ENCODE measurements at regions not wholly inside any gene's neighbourhood (a gene's known extent, or its start where the extent isn't known, plus 50 kb on each side); places are given as distances from the start of the nearest gene placed in this dataset.
"Not testable (repeated sequence)": the region's sequence is repeated elsewhere in the genome, so short reads cannot be mapped to it uniquely, and the experiment has no call there.

- Mint-ChIP-seq H3K4me1 (ENCODE audit: low read depth) (no peaks in the 10 kb centered on the region), H3K27me3 (ENCODE audit: low read depth) (peaks cover 35% of the 10 kb centered on the region), H3K9me3 (ENCODE audit: low read depth) (peaks cover 10% of the 10 kb centered on the region), H3K36me3 (ENCODE audit: low read depth) (peaks cover 4% of the 10 kb centered on the region), H3K27ac (ENCODE audit: unreplicated experiment) (no peak overlapping the region), H3K4me3 (ENCODE audit: unreplicated experiment) (no peak overlapping the region)
- TF ChIP-seq CTCF (IDR thresholded peaks at IDR 0.05), result no peak
- DNase-seq (ENCODE audit: low spot score), result no peak
These were observed 132.1 kb downstream of the TFCP2L1 start for GRCh38 chr2:121152861-121153260.

- Mint-ChIP-seq H3K9me3 (ENCODE audit: low read depth) (peaks cover 14% of the 10 kb centered on the region), H3K4me1 (ENCODE audit: low read depth) (no peaks in the 10 kb centered on the region), H3K36me3 (ENCODE audit: low read depth) (peaks cover 8% of the 10 kb centered on the region), H3K27ac (ENCODE audit: unreplicated experiment) (no peak overlapping the region), H3K4me3 (ENCODE audit: unreplicated experiment) (no peak overlapping the region), H3K27me3 (ENCODE audit: low read depth) (peaks cover 35% of the 10 kb centered on the region)
- no peak for TF ChIP-seq CTCF (IDR thresholded peaks at IDR 0.05)
- no peak for DNase-seq (ENCODE audit: low spot score)
These were observed 131.5 kb downstream of the TFCP2L1 start for GRCh38 chr2:121153516-121153915.

- no peak for DNase-seq (ENCODE audit: low spot score)
- no peak overlapping the region for H3K27ac Mint-ChIP-seq (ENCODE audit: unreplicated experiment)
- peaks cover 18% of the 10 kb centered on the region for H3K27me3 Mint-ChIP-seq (ENCODE audit: low read depth)
- H3K4me1 Mint-ChIP-seq (ENCODE audit: low read depth), result peaks cover 11% of the 10 kb centered on the region
- H3K9me3 Mint-ChIP-seq (ENCODE audit: low read depth), result peaks cover 18% of the 10 kb centered on the region
- H3K36me3 Mint-ChIP-seq (ENCODE audit: low read depth), result peaks cover 8% of the 10 kb centered on the region
- no peak for TF ChIP-seq CTCF (IDR thresholded peaks at IDR 0.05)
- H3K4me3 Mint-ChIP-seq (ENCODE audit: unreplicated experiment), result no peak overlapping the region
These were observed 129.4 kb downstream of the TFCP2L1 start for GRCh38 chr2:121155502-121156056.

- not testable (repeated sequence) for DNase-seq (ENCODE audit: low spot score); H3K36me3 Mint-ChIP-seq (ENCODE audit: low read depth); H3K27ac Mint-ChIP-seq (ENCODE audit: unreplicated experiment); H3K27me3 Mint-ChIP-seq (ENCODE audit: low read depth); H3K4me3 Mint-ChIP-seq (ENCODE audit: unreplicated experiment)
- Mint-ChIP-seq H3K9me3 (ENCODE audit: low read depth) (peaks cover 18% of the 10 kb centered on the region), H3K4me1 (ENCODE audit: low read depth) (peaks cover 11% of the 10 kb centered on the region)
These were observed 127.5 kb downstream of the TFCP2L1 start for GRCh38 chr2:121157481-121157880.

GRCh38 chr2:121159291-121160071 lies 125.5 kb downstream of the TFCP2L1 start:
- peaks cover 4% of the 10 kb centered on the region for H3K27me3 Mint-ChIP-seq (ENCODE audit: low read depth)
- no peak for TF ChIP-seq CTCF (IDR thresholded peaks at IDR 0.05)
- H3K27ac Mint-ChIP-seq (ENCODE audit: unreplicated experiment), result no peak overlapping the region
- H3K4me3 Mint-ChIP-seq (ENCODE audit: unreplicated experiment), result no peak overlapping the region
- H3K9me3 Mint-ChIP-seq (ENCODE audit: low read depth), result peaks cover 23% of the 10 kb centered on the region
- peaks cover 11% of the 10 kb centered on the region for H3K4me1 Mint-ChIP-seq (ENCODE audit: low read depth)
- DNase-seq (ENCODE audit: low spot score), result no peak
- H3K36me3 Mint-ChIP-seq (ENCODE audit: low read depth), result peaks cover 10% of the 10 kb centered on the region
